ENCODE measurements at regions not wholly inside any gene's neighbourhood (a gene's known extent, or its start where the extent isn't known, plus 50 kb on each side); places are given as distances from the start of the nearest gene placed in this dataset.

- Histone ChIP-seq H3K9me3 (replicated peaks; ENCODE audit: control insufficient read depth, insufficient read depth, low read depth, low read length) (no peaks in the 10 kb centered on the region; the same call in 1 of the 2 replicates), H3K4me3 (no peak overlapping the region), H3K27me3 (ENCODE audit: control insufficient read depth in 2 of 2, insufficient read depth in 2 of 2, low read length in 2 of 2) (no peaks in the 10 kb centered on the region), H3K27ac (ENCODE audit: extremely low read depth, low read depth, low read length) (no peak overlapping the region), H3K79me2 (ENCODE audit: control insufficient read depth, insufficient read depth, low read length) (no peaks in the 10 kb centered on the region), H3K9ac (ENCODE audit: insufficient read depth in 1 of 2, low read depth in 2 of 2, low read length in 2 of 2) (no peak overlapping the region), H3K4me2 (ENCODE audit: insufficient read depth, low read length) (no peak overlapping the region), H3K9me1 (ENCODE audit: control insufficient read depth, insufficient read depth, low read length) (no peaks in the 10 kb centered on the region), H2AFZ (ENCODE audit: low read depth, low read length) (no peak overlapping the region), H4K20me1 (replicated peaks; ENCODE audit: control insufficient read depth, insufficient read depth, low read length) (no peaks in the 10 kb centered on the region), H3K36me3 (ENCODE audit: control insufficient read depth, insufficient read depth, low read length) (no peaks in the 10 kb centered on the region), H3K4me1 (replicated peaks in 1 of 2; ENCODE audit: control insufficient read depth in 2 of 2, insufficient read depth in 2 of 2, low read length in 2 of 2) (no peaks in the 10 kb centered on the region)
- POLR2A ChIA-PET: no interaction called here
- ATAC-seq (no peak), FAIRE-seq (no peak), DNase-seq (ENCODE audit: extremely low read depth in 1 of 4, low spot score in 3 of 4) (no peak)
- TF ChIP-seq U2AF2 (optimal IDR thresholded peaks at IDR 0.05; ENCODE audit: low read depth, low read length) (no peak), CHCHD3 (CRISPR knock-in tag; IDR thresholded peaks at IDR 0.05) (no peak), NFIC (IDR thresholded peaks at IDR 0.05) (no peak), ZNF766 (CRISPR knock-in tag; conservative IDR thresholded peaks at IDR 0.05) (no peak), ZBTB26 (CRISPR knock-in tag; IDR thresholded peaks at IDR 0.05) (no peak), RBFOX2 (IDR thresholded peaks at IDR 0.05; ENCODE audit: low read depth, low read length) (no peak)
- in situ Hi-C loops (cut with MboI) (no loop called here), intact Hi-C loops (cut with micrococcal nuclease) (no loop called here)
- CTCF ChIA-PET (ENCODE audit: low intra/inter-chr PET ratio): no interaction called here
- no TSS peak for BruUV-seq (replicated peaks)
- 0% methylated on average over 5 of the region's 5 CpGs for WGBS (ENCODE audit: insufficient coverage, low coverage, missing lambda C conversion rate)
These were observed 138.8 kb upstream of the LAMA2 start for GRCh38 chr6:128743974-128744765.
